NCI-H82 treated with DMSO at 0.1 percent for 48 hours (cell line): ENCODE measurements at regions not wholly inside any gene's neighbourhood (a gene's known extent, or its start where the extent isn't known, plus 50 kb on each side); places are given as distances from the start of the nearest gene placed in this dataset.
A peak's percentile ranks its signal among the peaks of the same experiment; 100 is the strongest.
"Not testable (repeated sequence)": the region's sequence is repeated elsewhere in the genome, so short reads cannot be mapped to it uniquely, and the experiment has no call there.

ENCODE experiments used
- DNase-seq: peaks from one replicate; lab custom pipeline; 2025; ENCODE audit not compliant: unreplicated experiment; lab: John Stamatoyannopoulos, UW

GRCh38 chr10:81403451-81403850 is 471.5 kb upstream of the NRG3 start:
- DNase-seq, result no peak

- no peak for DNase-seq
These were observed 469.6 kb upstream of the NRG3 start for GRCh38 chr10:81405399-81405798.

GRCh38 chr10:81414038-81414437 is 461.0 kb upstream of the NRG3 start:
- DNase-seq, result peak; percentile 29

GRCh38 chr10:81426722-81427121 is 448.3 kb upstream of the NRG3 start:
- no peak for DNase-seq

GRCh38 chr10:81428456-81429134 is 446.4 kb upstream of the NRG3 start:
- DNase-seq, result no peak

GRCh38 chr10:81439445-81439844 is 435.5 kb upstream of the NRG3 start:
- no peak for DNase-seq

GRCh38 chr10:81441624-81442023 is 433.4 kb upstream of the NRG3 start:
- not testable (repeated sequence) for DNase-seq

- no peak for DNase-seq
These were observed 430.6 kb upstream of the NRG3 start for GRCh38 chr10:81444242-81444929.

- no peak for DNase-seq
These were observed 424.3 kb upstream of the NRG3 start for GRCh38 chr10:81450651-81451050.

- no peak for DNase-seq
These were observed 402.0 kb upstream of the NRG3 start for GRCh38 chr10:81472927-81473470.

- no peak for DNase-seq
These were observed 401.2 kb upstream of the NRG3 start for GRCh38 chr10:81473755-81474154.

GRCh38 chr10:81479316-81479715 is 395.7 kb upstream of the NRG3 start:
- no peak for DNase-seq

- no peak for DNase-seq
These were observed 378.4 kb upstream of the NRG3 start for GRCh38 chr10:81496626-81497025.

- no peak for DNase-seq
These were observed 376.9 kb upstream of the NRG3 start for GRCh38 chr10:81498011-81498551.

GRCh38 chr10:81502677-81503359 is 372.2 kb upstream of the NRG3 start:
- DNase-seq, result no peak

GRCh38 chr10:81505777-81506176 is 369.2 kb upstream of the NRG3 start:
- DNase-seq, result not testable (repeated sequence)

GRCh38 chr10:81514811-81515210 is 360.2 kb upstream of the NRG3 start:
- DNase-seq, result no peak

- DNase-seq, result no peak
These were observed 354.3 kb upstream of the NRG3 start for GRCh38 chr10:81520688-81521087.

- no peak for DNase-seq
These were observed 350.5 kb upstream of the NRG3 start for GRCh38 chr10:81524467-81524866.

- DNase-seq, result no peak
These were observed 342.6 kb upstream of the NRG3 start for GRCh38 chr10:81532403-81532802.

- DNase-seq, result no peak
These were observed 340.0 kb upstream of the NRG3 start for GRCh38 chr10:81534991-81535390.

- DNase-seq, result no peak
These were observed 333.5 kb upstream of the NRG3 start for GRCh38 chr10:81541517-81541916.
